Amygdala (tissue), 56 donors: ENCODE measurements at regions not wholly inside any gene's neighbourhood (a gene's known extent, or its start where the extent isn't known, plus 50 kb on each side); places are given as distances from the start of the nearest gene placed in this dataset.
"Not testable (repeated sequence)": the region's sequence is repeated elsewhere in the genome, so short reads cannot be mapped to it uniquely, and the experiment has no call there.

Experiments used
- DNase-seq, 56 donors: peaks; one replicate each; lab custom pipeline; 2025; lab: John Stamatoyannopoulos, UW

- no peak for DNase-seq
These were observed 262.8 kb upstream of the FANCL start for GRCh38 chr2:58503918-58504317.

DNA sequence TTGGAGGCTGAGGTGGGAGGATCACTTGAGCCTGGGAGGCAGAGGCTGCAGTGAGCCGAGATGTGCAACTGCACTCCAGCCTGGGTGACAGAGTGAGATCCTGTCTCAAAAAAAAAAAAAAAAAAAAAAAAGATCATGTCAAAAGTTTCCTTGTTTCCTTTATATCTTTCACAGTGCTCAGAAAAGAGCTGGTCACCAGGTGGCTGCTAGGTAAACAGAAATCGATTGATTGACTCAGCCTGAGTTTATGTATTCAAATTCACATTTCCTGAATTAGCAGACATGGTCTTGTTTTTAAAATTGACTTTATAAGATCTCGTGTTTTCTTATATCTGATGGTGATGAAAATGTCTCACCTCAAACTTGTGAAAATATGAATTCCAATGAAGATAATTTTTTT, 261.8 kb upstream of the FANCL start:
- DNase-seq, result no peak

GRCh38 chr2:58501371-58502160, 260.4 kb upstream of the FANCL start:
- peak in 6 of 56 donors; percentile 2 to 14 (median 6) for DNase-seq

GRCh38 chr2:58497168-58497567, 256.0 kb upstream of the FANCL start:
- no peak for DNase-seq

DNA sequence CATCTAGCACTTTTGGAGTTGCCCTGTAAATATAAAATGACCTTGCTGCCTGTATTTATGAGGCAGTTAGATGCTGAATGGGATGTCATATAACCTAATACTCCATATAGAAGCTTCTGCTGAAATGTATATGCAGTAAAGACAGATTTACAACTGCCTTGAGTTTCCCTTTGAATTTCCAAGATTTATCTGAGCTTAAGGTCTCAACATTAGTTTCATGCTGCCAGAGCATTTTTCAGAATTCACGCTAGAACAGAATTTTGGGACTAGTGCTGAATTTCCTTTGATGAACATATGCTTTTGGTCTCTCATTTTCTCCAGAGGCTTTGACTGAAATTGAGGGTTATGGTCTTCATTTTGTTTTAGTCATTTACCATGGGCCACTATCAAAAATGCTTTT, 254.7 kb upstream of the FANCL start:
- no peak for DNase-seq

DNA sequence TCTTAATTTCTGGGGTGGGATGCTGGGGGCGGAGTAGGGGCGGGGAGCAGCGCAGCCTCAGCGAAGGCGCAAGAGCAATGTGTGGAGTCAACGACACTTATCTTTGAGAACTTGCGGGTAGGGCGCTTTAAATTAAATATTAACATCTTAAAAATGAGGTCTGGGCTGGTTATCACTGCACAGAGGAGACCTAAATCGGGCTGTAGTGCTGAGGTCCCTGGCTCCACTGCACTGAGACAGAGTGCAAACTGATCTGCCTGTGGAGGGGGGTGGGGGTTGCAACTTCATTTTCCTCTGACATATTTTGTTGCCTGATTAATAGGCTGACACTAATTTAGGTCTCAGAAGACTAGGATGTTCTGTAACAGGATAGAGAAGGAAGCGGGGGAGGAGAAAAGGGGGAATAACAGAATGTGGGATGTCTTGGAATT, 253.0 kb upstream of the FANCL start:
- DNase-seq, result no peak

DNA sequence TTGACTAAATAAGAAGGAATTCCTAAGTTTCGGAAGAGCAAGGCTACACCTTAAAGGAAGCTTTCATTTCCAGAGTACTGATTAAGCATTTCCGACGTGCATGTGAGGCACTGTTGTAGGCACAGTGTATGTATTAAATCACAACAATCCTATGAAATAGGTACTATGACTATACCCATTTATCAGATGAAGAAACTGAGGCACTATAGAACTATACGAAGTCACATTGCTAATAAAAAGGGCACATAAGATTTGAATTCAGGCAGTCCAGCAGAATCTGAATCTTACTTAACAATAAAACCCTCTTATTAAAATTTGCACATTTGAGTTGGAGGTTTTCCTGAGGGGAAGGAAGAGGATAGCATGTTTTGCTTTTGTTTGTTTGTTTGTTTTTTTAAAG, 243.5 kb upstream of the FANCL start:
- no peak for DNase-seq

GRCh38 chr2:58484221-58484620, 243.1 kb upstream of the FANCL start:
- no peak for DNase-seq

DNA sequence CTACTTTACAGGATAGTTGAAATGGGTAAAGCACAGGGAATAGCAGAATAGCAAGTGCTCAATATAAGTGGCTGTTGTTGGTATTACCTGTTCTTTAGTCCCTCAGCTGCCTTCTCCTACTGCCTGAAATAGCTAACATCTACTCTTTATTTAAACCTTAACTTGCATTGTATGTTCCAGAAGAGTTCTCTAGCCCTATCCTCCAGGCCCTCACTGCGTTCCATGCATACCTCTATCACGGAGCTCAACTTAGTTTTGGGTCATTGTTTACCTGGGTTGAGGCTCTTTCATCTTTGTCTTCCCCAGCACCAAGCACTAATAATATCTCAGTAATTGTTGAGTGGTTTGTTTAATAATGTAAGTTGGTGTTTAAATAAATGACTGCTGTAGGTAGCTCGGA, 242.2 kb upstream of the FANCL start:
- DNase-seq, result no peak

- DNase-seq, result no peak
These were observed 240.5 kb upstream of the FANCL start for GRCh38 chr2:58481670-58482069.

DNA sequence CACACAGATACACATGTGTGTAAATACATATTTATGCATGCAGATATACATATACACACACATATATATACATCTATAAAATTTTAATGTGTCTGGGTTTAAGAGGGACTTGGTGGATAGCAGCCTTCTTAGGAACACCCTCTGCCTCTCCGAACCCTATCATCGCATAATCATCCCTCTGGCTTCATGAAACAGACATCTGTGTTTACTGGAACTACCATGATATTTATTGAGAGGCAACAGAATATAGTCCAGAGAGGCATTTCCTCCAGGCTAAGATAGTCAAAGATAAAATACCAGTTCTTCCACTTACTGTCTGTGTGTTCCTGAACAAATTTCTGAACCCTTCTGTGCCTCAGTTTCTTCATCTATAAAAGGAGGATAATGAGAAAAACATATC, 239.0 kb upstream of the FANCL start:
- no peak for DNase-seq

GRCh38 chr2:58479535-58480140, 238.5 kb upstream of the FANCL start:
- DNase-seq, result no peak

DNA sequence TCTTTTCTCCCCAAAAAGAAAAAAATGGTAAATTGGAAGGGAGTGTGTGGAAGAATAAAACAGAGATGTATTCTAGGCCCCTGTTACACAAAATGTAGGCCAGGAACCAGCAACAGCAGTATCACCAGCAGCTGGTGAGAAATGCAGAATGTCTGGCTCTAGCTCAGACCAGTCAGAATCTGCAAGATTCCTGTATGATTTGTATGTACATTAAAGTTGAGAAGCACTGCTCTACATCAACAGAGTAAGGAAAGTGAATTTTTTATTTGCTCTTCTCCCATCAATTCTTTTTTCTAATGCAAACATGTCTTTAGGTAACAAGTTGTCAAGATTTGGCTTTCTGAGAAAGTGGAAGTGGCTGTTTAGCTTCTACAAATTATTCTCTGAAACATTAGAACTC, 235.4 kb upstream of the FANCL start:
- no peak for DNase-seq

GRCh38 chr2:58475756-58476155, 234.6 kb upstream of the FANCL start:
- no peak for DNase-seq

GRCh38 chr2:58473165-58473564, 232.0 kb upstream of the FANCL start:
- no peak for DNase-seq

DNA sequence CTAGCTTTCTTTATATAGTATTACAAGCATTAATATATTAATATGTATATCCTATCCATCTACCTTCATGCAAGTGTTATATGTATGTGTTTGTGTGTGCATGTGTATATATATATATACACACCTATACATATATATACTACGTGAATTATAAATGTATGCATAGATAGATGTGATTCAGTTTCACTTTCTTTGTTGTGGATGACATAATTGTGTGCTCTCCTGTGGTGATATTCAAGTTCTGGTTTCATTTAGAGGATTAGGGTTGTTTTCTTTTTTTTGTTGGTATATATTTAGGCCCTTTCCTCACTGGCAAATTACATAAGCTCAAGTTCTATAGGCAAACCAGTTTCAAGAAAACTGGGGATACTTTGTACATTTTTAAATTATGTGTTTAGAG, 225.7 kb upstream of the FANCL start:
- no peak for DNase-seq

- DNase-seq, result not testable (repeated sequence)
These were observed 224.9 kb upstream of the FANCL start for GRCh38 chr2:58466021-58466420.

GRCh38 chr2:58460670-58461069, 219.5 kb upstream of the FANCL start:
- DNase-seq, result no peak

- DNase-seq, result peak in 1 of 56 donors; percentile 14
These were observed 208.3 kb upstream of the FANCL start for GRCh38 chr2:58449286-58450010.

DNA sequence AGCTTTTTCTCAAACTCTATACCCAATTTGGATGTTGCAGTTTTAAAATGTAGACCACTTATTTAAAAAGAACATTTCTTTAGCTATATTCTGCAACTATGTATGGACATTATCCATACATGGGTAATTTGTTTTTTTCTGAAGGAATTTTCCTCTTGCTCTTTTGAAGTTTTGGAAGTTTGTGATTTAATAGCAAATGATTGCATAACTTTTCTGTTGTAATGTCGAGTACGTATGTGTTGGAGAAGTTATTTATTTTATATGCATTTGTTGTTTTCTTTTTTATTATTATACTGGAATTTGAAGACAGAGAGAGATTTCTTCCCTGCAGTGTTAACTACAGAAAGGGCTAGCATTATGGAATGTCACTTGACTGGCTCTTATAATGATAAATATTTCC, 207.7 kb upstream of the FANCL start:
- no peak for DNase-seq

DNA sequence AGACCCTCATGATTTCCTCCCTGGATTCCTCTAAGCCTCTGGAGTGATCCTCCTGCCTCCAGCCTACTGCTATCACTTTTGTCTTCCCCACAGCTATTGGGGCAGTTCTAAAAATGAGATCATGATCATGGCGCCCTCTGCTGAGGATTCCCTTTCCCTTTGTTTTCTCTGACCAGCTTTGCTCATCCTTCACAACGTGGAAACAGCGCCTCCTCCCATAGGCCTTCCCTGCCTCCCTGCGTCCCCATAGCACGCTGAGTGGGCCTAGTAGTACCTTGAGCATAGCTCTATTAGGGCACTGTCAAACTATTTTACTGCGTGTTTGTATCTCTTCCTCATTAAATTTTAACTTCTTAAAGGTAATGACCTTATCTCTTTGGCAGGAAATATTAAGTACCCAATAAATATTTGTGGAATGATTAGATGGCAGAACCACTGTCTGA, 207.0 kb upstream of the FANCL start:
- DNase-seq, result peak in 52 of 56 donors; percentile 2 to 90 (median 54)

DNA sequence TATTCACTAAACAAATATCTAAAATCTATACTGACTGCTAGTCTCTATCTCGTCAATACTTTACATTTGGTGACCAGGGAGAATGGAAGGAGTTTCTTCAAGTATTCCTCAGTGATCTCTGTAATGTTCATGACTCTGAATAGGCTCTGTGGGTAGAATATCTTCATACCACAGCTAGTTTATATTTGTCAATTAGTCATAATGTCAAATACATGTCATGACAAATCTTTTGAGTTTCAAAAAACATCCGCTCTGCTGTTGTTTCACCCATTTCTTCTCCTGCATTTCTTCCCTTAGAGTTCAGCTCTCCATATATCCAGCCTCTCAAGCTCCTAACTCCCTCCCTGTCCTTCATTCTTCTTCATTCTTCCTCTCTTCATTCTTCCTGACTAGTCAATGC, 206.5 kb upstream of the FANCL start:
- DNase-seq, result no peak
